Right cardiac atrium (tissue), 5 donors: ENCODE measurements at regions not wholly inside any gene's neighbourhood (a gene's known extent, or its start where the extent isn't known, plus 50 kb on each side); places are given as distances from the start of the nearest gene placed in this dataset.
A peak's percentile ranks its signal among the peaks of the same experiment; 100 is the strongest.

Experiments
- ATAC-seq, 2 donors: fragments of 200-7000 bp; cut with Tn5 transposase; one replicate each; pipeline versions ENCODE4 v1.8.0 to v1.9.1; 2020; ENCODE audit warnings: moderate library complexity in 2 of 2, mild to moderate bottlenecking in 1 of 2
- DNase-seq, 3 donors: peaks; one replicate each; pipeline ENCODE4 v3.0.0-alpha.2; 2020
- H3K27ac ChIP-seq: one replicate; pipeline ENCODE4 v1.5.1; 2013; ENCODE audit warnings: mild to moderate bottlenecking, low read length, control low read depth, moderate library complexity
- H3K27me3 ChIP-seq: one replicate; pipeline ENCODE4 v1.6.1; 2013; ENCODE audit not compliant: control insufficient read depth, insufficient read depth
- H3K4me1 ChIP-seq: one replicate; pipeline ENCODE4 v1.6.1; 2013; ENCODE audit warnings: low read length; ENCODE audit not compliant: control insufficient read depth, insufficient read depth
- H3K4me3 ChIP-seq: one replicate; pipeline ENCODE4 v1.5.1; 2013; ENCODE audit warnings: low read length, control low read depth
- H3K9me3 ChIP-seq: one replicate; pipeline ENCODE4 v1.6.1; 2013; ENCODE audit warnings: low read length; ENCODE audit not compliant: control insufficient read depth
- WGBS: extraction: QIAGEN DNeasy Blood & Tissue Kit; methylation state at CpG from one replicate; pipeline ENCODE4 v1.1.7; 2013; 5-methylcytosine and 5-hydroxymethylcytosine counted together
- intact Hi-C, 4 donors: fragments of 100-400 bp; cut with DNase I; formaldehyde crosslinking; loops; one replicate each; pipeline versions ENCODE4 v1.11.0 to v1.14.0; 2022 to 2023
- donor health status: healthy with polysubstance abuse.
- donor health status: DM: no; HTN: yes; CAD: no.
- donor health status: DM: no; HTN: no; CAD: no.
- donor health status: DM: no; HTN: yes; CAD: no; lungs with severe emphysema.
- donor health status: DM: yes; HTN: yes; CAD: no.

DNA sequence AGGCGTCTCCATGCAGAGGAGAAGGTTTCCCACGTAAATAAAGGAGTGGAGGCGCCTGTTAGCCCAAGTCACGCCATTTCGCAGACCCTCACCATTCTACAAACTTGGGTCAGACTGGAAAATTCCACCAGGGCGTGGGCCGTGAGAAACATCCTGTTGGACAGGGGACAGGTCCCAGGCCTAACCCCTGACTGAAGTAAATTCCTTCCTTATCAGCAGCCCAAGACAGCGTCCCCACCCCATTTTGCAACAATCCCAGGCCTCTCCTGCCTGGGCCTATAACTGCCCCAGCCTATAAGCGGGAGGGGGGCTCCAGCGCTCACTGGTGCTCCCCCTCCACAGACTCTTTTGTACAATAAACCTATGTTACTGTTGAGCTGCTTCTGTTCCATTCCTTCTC is 57.3 kb upstream of the CBLN2 start:
- ATAC-seq (peak; percentile 64 to 98), DNase-seq (peak; percentile 35 to 52 (median 43))
- 64% methylated on average over 10 of the region's 10 CpGs for WGBS
- H3K27ac ChIP-seq: no peak overlapping the region
- no peaks in the 10 kb centered on the region for H3K27me3 ChIP-seq
- H3K4me3 ChIP-seq: no peak overlapping the region
- H3K9me3 ChIP-seq: no peaks in the 10 kb centered on the region
- intact Hi-C loops: no loop called here
- H3K4me1 ChIP-seq: no peaks in the 10 kb centered on the region
